ENCODE measurements at regions not wholly inside any gene's neighbourhood (a gene's known extent, or its start where the extent isn't known, plus 50 kb on each side); places are given as distances from the start of the nearest gene placed in this dataset.

- TF ChIP-seq CTCF (IDR thresholded peaks at IDR 0.05; ENCODE audit: insufficient read depth, low read length), result no peak
- no peak for TF ChIP-seq POLR2AphosphoS5 (IDR thresholded peaks at IDR 0.05; ENCODE audit: low read depth)
- TF ChIP-seq REST (IDR thresholded peaks at IDR 0.05; ENCODE audit: insufficient replicate concordance, low read depth), result no peak
- no peak for TF ChIP-seq SPI1 (IDR thresholded peaks at IDR 0.05; ENCODE audit: borderline replicate concordance, low read depth)
- TF ChIP-seq GABPA (IDR thresholded peaks at IDR 0.05; ENCODE audit: low read depth), result no peak
Measured at GRCh38 chr1:201640624-201641023, 101.7 kb downstream of the NAV1 start.

Measured in HL-60 (cell line).